HepG2 (cell line): ENCODE measurements at regions not wholly inside any gene's neighbourhood (a gene's known extent, or its start where the extent isn't known, plus 50 kb on each side); places are given as distances from the start of the nearest gene placed in this dataset.

Experiments used
- CTCF ChIP-seq: sonication (generic); formaldehyde crosslinking; IDR thresholded peaks from 2 replicates; pipeline ENCODE4 v1.5.0; 2020; ENCODE audit warnings: mild to moderate bottlenecking, missing genetic modification reagents, moderate library complexity
- EP300 ChIP-seq, 3 experiments: sonication (generic) in 1 of 3; formaldehyde crosslinking in 1 of 3; IDR thresholded peaks; 2 replicates each; pipeline versions ENCODE4 v1.5.1 to v1.6.1; 2011 to 2020; ENCODE audit warnings: low read depth in 2 of 3, low read length in 2 of 3, borderline replicate concordance in 1 of 3, improper control_type of control experiment in 1 of 3, mild to moderate bottlenecking in 1 of 3, missing genetic modification reagents in 1 of 3, moderate library complexity in 1 of 3
- ESRRA ChIP-seq: sonication (generic); formaldehyde crosslinking; IDR thresholded peaks from 2 replicates; pipeline ENCODE4 v1.5.1; 2020; ENCODE audit warnings: mild to moderate bottlenecking, low read depth, missing genetic modification reagents
- FOXA3 ChIP-seq: IDR thresholded peaks from 2 replicates; pipeline ENCODE4 v1.6.1; 2016; ENCODE audit warnings: missing genetic modification reagents, missing compliant biosample characterization
- POLR2A ChIP-seq, 2 experiments: IDR thresholded peaks; 2 replicates each; pipeline ENCODE4 v1.6.1; 2011; ENCODE audit warnings: low read depth in 2 of 2, low read length in 2 of 2, mild to moderate bottlenecking in 1 of 2, moderate library complexity in 1 of 2; ENCODE audit not compliant: insufficient read depth in 1 of 2
- ZNF468 ChIP-seq: sonication (generic); formaldehyde crosslinking; IDR thresholded peaks from 2 replicates; pipeline ENCODE4 v1.8.0; 2022; ENCODE audit warnings: mild to moderate bottlenecking, moderate library complexity, missing genetic modification reagents
- ZNF652 ChIP-seq: IDR thresholded peaks from 2 replicates; pipeline ENCODE4 v1.6.1; 2016; ENCODE audit warnings: low read depth, borderline replicate concordance
- ZNF772 ChIP-seq: sonication (generic); formaldehyde crosslinking; IDR thresholded peaks from 2 replicates; pipeline ENCODE4 v1.5.0; 2020; ENCODE audit warnings: mild to moderate bottlenecking, missing genetic modification reagents
- TF ChIP-seq, protein P1 (sequence below): sonication (generic); formaldehyde crosslinking; IDR thresholded peaks from 2 replicates; pipeline ENCODE4 v1.4.0; 2020; ENCODE audit warnings: missing genetic modification reagents
- TF ChIP-seq, protein P2 (sequence below): sonication (generic); formaldehyde crosslinking; IDR thresholded peaks from 2 replicates; pipeline ENCODE4 v1.4.0; 2020; ENCODE audit warnings: missing genetic modification reagents; ENCODE audit errors: not compliant biosample characterization
- TF ChIP-seq, protein P3 (sequence below): IDR thresholded peaks from 2 replicates; pipeline ENCODE4 v1.4.0; 2020; ENCODE audit warnings: mild to moderate bottlenecking, missing genetic modification reagents
- TF ChIP-seq, protein P4 (sequence below): IDR thresholded peaks from 2 replicates; pipeline ENCODE4 v1.6.1; 2016; ENCODE audit warnings: low read depth, missing genetic modification reagents, missing compliant biosample characterization
- TF ChIP-seq, protein P5 (sequence below): sonication (generic); formaldehyde crosslinking; IDR thresholded peaks from 2 replicates; pipeline ENCODE4 v1.4.0; 2020; ENCODE audit warnings: missing genetic modification reagents

GRCh38 chr3:28934126-28934813 is 346.6 kb upstream of the RBMS3 start:
- no peak for TF ChIP-seq POLR2A (IDR thresholded peaks at IDR 0.05; ENCODE audit: insufficient read depth in 1 of 2, low read depth in 2 of 2, low read length in 2 of 2)
- no peak for TF ChIP-seq ZNF652 (CRISPR knock-in tag)
- TF ChIP-seq CTCF (CRISPR knock-in tag) = no peak
- TF ChIP-seq, protein P1, sequence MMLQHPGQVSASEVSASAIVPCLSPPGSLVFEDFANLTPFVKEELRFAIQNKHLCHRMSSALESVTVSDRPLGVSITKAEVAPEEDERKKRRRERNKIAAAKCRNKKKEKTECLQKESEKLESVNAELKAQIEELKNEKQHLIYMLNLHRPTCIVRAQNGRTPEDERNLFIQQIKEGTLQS = no peak
- no peak for TF ChIP-seq FOXA3 (CRISPR knock-in tag)
- TF ChIP-seq EP300 (IDR thresholded peaks at IDR 0.05; ENCODE audit: low read depth in 2 of 2, low read length in 2 of 2) = no peak
- TF ChIP-seq EP300 (CRISPR knock-in tag; IDR thresholded peaks at IDR 0.05; ENCODE audit: borderline replicate concordance) = no peak
- no peak for TF ChIP-seq ZNF468 (CRISPR knock-in tag)
- TF ChIP-seq ESRRA (CRISPR knock-in tag) = no peak
- TF ChIP-seq, protein P2, sequence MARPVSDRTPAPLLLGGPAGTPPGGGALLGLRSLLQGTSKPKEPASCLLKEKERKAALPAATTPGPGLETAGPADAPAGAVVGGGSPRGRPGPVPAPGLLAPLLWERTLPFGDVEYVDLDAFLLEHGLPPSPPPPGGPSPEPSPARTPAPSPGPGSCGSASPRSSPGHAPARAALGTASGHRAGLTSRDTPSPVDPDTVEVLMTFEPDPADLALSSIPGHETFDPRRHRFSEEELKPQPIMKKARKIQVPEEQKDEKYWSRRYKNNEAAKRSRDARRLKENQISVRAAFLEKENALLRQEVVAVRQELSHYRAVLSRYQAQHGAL = no peak
- TF ChIP-seq, protein P3, sequence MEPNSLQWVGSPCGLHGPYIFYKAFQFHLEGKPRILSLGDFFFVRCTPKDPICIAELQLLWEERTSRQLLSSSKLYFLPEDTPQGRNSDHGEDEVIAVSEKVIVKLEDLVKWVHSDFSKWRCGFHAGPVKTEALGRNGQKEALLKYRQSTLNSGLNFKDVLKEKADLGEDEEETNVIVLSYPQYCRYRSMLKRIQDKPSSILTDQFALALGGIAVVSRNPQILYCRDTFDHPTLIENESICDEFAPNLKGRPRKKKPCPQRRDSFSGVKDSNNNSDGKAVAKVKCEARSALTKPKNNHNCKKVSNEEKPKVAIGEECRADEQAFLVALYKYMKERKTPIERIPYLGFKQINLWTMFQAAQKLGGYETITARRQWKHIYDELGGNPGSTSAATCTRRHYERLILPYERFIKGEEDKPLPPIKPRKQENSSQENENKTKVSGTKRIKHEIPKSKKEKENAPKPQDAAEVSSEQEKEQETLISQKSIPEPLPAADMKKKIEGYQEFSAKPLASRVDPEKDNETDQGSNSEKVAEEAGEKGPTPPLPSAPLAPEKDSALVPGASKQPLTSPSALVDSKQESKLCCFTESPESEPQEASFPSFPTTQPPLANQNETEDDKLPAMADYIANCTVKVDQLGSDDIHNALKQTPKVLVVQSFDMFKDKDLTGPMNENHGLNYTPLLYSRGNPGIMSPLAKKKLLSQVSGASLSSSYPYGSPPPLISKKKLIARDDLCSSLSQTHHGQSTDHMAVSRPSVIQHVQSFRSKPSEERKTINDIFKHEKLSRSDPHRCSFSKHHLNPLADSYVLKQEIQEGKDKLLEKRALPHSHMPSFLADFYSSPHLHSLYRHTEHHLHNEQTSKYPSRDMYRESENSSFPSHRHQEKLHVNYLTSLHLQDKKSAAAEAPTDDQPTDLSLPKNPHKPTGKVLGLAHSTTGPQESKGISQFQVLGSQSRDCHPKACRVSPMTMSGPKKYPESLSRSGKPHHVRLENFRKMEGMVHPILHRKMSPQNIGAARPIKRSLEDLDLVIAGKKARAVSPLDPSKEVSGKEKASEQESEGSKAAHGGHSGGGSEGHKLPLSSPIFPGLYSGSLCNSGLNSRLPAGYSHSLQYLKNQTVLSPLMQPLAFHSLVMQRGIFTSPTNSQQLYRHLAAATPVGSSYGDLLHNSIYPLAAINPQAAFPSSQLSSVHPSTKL (CRISPR knock-in tag) = no peak
- TF ChIP-seq, protein P4, sequence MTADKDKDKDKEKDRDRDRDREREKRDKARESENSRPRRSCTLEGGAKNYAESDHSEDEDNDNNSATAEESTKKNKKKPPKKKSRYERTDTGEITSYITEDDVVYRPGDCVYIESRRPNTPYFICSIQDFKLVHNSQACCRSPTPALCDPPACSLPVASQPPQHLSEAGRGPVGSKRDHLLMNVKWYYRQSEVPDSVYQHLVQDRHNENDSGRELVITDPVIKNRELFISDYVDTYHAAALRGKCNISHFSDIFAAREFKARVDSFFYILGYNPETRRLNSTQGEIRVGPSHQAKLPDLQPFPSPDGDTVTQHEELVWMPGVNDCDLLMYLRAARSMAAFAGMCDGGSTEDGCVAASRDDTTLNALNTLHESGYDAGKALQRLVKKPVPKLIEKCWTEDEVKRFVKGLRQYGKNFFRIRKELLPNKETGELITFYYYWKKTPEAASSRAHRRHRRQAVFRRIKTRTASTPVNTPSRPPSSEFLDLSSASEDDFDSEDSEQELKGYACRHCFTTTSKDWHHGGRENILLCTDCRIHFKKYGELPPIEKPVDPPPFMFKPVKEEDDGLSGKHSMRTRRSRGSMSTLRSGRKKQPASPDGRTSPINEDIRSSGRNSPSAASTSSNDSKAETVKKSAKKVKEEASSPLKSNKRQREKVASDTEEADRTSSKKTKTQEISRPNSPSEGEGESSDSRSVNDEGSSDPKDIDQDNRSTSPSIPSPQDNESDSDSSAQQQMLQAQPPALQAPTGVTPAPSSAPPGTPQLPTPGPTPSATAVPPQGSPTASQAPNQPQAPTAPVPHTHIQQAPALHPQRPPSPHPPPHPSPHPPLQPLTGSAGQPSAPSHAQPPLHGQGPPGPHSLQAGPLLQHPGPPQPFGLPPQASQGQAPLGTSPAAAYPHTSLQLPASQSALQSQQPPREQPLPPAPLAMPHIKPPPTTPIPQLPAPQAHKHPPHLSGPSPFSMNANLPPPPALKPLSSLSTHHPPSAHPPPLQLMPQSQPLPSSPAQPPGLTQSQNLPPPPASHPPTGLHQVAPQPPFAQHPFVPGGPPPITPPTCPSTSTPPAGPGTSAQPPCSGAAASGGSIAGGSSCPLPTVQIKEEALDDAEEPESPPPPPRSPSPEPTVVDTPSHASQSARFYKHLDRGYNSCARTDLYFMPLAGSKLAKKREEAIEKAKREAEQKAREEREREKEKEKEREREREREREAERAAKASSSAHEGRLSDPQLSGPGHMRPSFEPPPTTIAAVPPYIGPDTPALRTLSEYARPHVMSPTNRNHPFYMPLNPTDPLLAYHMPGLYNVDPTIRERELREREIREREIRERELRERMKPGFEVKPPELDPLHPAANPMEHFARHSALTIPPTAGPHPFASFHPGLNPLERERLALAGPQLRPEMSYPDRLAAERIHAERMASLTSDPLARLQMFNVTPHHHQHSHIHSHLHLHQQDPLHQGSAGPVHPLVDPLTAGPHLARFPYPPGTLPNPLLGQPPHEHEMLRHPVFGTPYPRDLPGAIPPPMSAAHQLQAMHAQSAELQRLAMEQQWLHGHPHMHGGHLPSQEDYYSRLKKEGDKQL (CRISPR knock-in tag) = no peak
- TF ChIP-seq, protein P5, sequence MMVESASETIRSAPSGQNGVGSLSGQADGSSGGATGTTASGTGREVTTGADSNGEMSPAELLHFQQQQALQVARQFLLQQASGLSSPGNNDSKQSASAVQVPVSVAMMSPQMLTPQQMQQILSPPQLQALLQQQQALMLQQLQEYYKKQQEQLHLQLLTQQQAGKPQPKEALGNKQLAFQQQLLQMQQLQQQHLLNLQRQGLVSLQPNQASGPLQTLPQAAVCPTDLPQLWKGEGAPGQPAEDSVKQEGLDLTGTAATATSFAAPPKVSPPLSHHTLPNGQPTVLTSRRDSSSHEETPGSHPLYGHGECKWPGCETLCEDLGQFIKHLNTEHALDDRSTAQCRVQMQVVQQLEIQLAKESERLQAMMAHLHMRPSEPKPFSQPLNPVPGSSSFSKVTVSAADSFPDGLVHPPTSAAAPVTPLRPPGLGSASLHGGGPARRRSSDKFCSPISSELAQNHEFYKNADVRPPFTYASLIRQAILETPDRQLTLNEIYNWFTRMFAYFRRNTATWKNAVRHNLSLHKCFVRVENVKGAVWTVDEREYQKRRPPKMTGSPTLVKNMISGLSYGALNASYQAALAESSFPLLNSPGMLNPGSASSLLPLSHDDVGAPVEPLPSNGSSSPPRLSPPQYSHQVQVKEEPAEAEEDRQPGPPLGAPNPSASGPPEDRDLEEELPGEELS (CRISPR knock-in tag) = no peak
- TF ChIP-seq ZNF772 (CRISPR knock-in tag) = no peak
